ENCODE measurements at regions not wholly inside any gene's neighbourhood (a gene's known extent, or its start where the extent isn't known, plus 50 kb on each side); places are given as distances from the start of the nearest gene placed in this dataset.
A peak's percentile ranks its signal among the peaks of the same experiment; 100 is the strongest.

DNA sequence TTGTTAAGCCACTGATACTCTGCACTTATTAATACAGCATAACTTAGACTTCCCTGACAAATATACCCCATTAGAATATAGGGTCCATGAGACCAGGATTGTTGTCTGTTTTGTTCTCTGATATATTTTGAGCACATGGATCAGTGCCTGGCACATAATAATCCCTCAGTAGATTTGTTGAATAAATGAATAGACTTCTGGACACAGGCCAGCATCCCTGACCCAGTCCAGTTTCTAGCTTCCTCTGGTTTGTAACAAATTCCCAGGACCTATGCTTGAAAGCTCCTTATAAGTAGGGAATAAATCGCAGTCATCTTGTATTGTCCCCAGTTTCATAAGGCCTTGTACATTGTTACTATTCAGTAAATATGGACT lies 58.2 kb upstream of the GADD45A start:
- H3K27me3 ChIP-seq, result no peaks in the 10 kb centered on the region
- H3K36me3 ChIP-seq, result no peaks in the 10 kb centered on the region
- H3K27ac ChIP-seq, result peak overlapping the region in 1 of 2 donors; percentile 62
- intact Hi-C loops (cut with DNase I; ENCODE audit: low total_unique reads), result no loop called here
- no peak overlapping the region for H3K4me3 ChIP-seq
- DNase-seq (ENCODE audit: low spot score in 2 of 2), result no peak
- H3K4me1 ChIP-seq, result peaks cover 0 to 6% of the 10 kb centered on the region in 2 donors
- TF ChIP-seq POLR2A (IDR thresholded peaks at IDR 0.05), result no peak
- no peak for TF ChIP-seq CTCF (IDR thresholded peaks at IDR 0.05)
- TF ChIP-seq POLR2AphosphoS5 (IDR thresholded peaks at IDR 0.05), result no peak
- no peaks in the 10 kb centered on the region for H3K9me3 ChIP-seq

DNA sequence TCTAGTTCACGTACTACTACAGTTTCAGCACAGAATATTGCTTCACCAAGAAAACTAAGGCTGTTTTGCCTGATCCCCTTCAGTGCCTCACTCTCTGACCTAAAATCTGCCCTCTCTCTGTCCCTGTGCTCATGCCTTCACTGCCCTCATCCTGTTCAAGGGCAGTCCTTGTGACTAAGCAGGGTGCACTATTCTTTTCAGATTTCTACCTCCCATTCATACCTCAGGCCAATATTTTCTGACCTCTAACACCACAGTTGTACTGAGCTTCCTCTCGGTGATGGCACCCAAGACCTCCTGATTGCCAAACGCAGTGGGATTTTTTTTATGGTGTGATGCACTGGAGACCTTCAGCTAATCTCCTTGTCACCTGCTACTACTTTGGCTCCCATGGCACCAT lies 57.7 kb upstream of the GADD45A start:
- Histone ChIP-seq H3K4me3 (no peak overlapping the region), H3K4me1 (peaks cover 0 to 6% of the 10 kb centered on the region in 2 donors), H3K27ac (peak overlapping the region in 1 of 2 donors; percentile 62), H3K9me3 (no peaks in the 10 kb centered on the region), H3K27me3 (no peaks in the 10 kb centered on the region), H3K36me3 (no peaks in the 10 kb centered on the region)
- no peak for TF ChIP-seq CTCF (IDR thresholded peaks at IDR 0.05)
- no peak for TF ChIP-seq POLR2AphosphoS5 (IDR thresholded peaks at IDR 0.05)
- no peak for TF ChIP-seq POLR2A (IDR thresholded peaks at IDR 0.05)
- no peak for DNase-seq (ENCODE audit: low spot score in 2 of 2)
- intact Hi-C loops (cut with DNase I; ENCODE audit: low total_unique reads), result no loop called here

GRCh38 chr1:67627906-67628305 lies 57.1 kb upstream of the GADD45A start:
- H3K4me1 ChIP-seq, result peaks cover 0 to 6% of the 10 kb centered on the region in 2 donors
- H3K36me3 ChIP-seq, result no peaks in the 10 kb centered on the region
- H3K4me3 ChIP-seq, result no peak overlapping the region
- no peak overlapping the region for H3K27ac ChIP-seq
- no peak for DNase-seq (ENCODE audit: low spot score in 2 of 2)
- intact Hi-C loops (cut with DNase I; ENCODE audit: low total_unique reads), result no loop called here
- TF ChIP-seq POLR2A (IDR thresholded peaks at IDR 0.05) (no peak), POLR2AphosphoS5 (IDR thresholded peaks at IDR 0.05) (no peak), CTCF (IDR thresholded peaks at IDR 0.05) (no peak)
- no peaks in the 10 kb centered on the region for H3K27me3 ChIP-seq
- no peaks in the 10 kb centered on the region for H3K9me3 ChIP-seq

GRCh38 chr1:67629370-67630075 lies 55.5 kb upstream of the GADD45A start:
- peaks cover 0 to 6% of the 10 kb centered on the region in 2 donors for H3K4me1 ChIP-seq
- H3K4me3 ChIP-seq, result no peak overlapping the region
- TF ChIP-seq POLR2A (IDR thresholded peaks at IDR 0.05) (no peak), CTCF (IDR thresholded peaks at IDR 0.05) (no peak), POLR2AphosphoS5 (IDR thresholded peaks at IDR 0.05) (no peak)
- intact Hi-C loops (cut with DNase I; ENCODE audit: low total_unique reads), result no loop called here
- H3K36me3 ChIP-seq, result no peaks in the 10 kb centered on the region
- DNase-seq (ENCODE audit: low spot score in 2 of 2), result no peak
- H3K27me3 ChIP-seq, result no peaks in the 10 kb centered on the region
- peak overlapping the region in 1 of 2 donors; percentile 27 for H3K27ac ChIP-seq
- H3K9me3 ChIP-seq, result no peaks in the 10 kb centered on the region

DNA sequence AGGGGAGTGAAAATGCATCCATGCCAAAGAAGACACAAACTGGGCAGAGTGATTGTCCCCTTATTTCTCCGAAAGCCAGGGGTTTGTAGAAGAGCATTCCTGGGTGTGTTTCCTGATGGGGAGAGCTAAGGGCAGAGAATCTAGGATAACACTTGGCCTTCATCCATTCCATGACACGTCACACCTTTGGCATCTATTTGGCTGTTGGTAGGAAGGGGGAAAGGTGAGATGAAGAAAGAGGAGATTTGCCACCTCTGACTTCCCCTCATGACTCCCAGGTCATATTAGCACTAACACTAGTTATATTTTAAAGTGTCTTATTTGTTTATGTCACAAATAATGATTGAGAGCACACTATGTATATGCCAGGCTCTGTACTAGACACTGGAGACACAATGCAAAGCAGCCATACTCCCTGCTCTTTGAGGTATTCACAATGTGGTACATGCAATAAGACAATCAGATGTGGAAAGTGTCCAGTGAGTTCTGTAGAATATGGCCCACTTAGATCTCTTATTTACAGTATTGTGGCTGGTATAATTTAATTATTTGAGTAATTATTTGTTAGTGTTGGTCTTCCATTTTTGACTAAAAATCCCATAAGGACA lies 54.5 kb upstream of the GADD45A start:
- Histone ChIP-seq H3K27ac (no peak overlapping the region), H3K27me3 (no peaks in the 10 kb centered on the region), H3K4me1 (peaks cover 0 to 6% of the 10 kb centered on the region in 2 donors), H3K9me3 (no peaks in the 10 kb centered on the region), H3K4me3 (no peak overlapping the region), H3K36me3 (no peaks in the 10 kb centered on the region)
- no peak for TF ChIP-seq POLR2A (IDR thresholded peaks at IDR 0.05)
- no peak for TF ChIP-seq POLR2AphosphoS5 (IDR thresholded peaks at IDR 0.05)
- no peak for TF ChIP-seq CTCF (IDR thresholded peaks at IDR 0.05)
- no peak for DNase-seq (ENCODE audit: low spot score in 2 of 2)
- intact Hi-C loops (cut with DNase I; ENCODE audit: low total_unique reads), result no loop called here

All from breast epithelium (tissue), 4 donors.